ENCODE measurements at regions not wholly inside any gene's neighbourhood (a gene's known extent, or its start where the extent isn't known, plus 50 kb on each side); places are given as distances from the start of the nearest gene placed in this dataset.

DNA sequence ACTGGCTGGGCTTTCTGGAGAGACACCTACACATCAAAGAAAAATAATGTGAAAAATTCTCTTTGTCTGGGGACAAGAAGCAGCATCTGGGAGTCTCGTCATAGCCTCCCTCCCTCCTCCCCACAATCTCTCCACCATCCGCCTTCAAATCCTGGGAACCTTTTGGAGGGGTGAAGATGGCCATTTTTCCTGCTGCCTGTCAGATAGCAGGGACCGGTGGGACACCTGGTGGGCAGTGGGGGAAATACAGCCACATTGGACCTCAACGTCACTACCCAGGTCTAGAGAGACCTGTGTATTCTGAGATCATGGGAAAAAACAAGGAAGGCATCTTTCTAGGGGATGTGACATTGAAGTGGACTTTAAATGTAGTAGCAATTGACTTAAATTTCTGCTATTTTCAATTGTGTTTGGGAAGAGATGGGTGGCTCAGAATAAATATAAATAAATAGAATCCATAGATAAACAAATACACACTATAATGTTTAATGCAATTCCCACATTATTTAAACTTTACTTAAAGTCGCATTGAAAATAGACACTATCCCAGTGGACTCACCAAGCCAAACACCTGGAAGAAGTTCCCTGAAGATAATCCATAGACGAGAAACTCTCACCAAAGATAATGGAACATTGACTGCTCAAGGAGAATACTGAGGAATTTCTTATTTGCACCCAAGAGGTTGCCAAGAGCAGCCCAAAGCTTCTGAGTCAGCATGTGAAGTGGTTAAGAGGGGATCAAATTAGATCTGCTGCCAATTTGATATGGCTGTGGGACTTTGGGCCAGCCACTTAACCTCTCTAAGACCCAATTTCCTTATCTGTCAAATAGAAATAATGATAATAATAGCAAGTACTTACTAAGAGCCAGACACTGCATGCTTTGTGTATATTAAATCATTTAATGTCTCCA, 147.6 kb upstream of the CAMK1G start:
- TF ChIP-seq, protein P1, sequence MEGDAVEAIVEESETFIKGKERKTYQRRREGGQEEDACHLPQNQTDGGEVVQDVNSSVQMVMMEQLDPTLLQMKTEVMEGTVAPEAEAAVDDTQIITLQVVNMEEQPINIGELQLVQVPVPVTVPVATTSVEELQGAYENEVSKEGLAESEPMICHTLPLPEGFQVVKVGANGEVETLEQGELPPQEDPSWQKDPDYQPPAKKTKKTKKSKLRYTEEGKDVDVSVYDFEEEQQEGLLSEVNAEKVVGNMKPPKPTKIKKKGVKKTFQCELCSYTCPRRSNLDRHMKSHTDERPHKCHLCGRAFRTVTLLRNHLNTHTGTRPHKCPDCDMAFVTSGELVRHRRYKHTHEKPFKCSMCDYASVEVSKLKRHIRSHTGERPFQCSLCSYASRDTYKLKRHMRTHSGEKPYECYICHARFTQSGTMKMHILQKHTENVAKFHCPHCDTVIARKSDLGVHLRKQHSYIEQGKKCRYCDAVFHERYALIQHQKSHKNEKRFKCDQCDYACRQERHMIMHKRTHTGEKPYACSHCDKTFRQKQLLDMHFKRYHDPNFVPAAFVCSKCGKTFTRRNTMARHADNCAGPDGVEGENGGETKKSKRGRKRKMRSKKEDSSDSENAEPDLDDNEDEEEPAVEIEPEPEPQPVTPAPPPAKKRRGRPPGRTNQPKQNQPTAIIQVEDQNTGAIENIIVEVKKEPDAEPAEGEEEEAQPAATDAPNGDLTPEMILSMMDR (IDR thresholded peaks at IDR 0.05) = peak; percentile 31 to 57 (median 42)
- no peak for TF ChIP-seq POLR2A (IDR thresholded peaks at IDR 0.05)
